MM.1S (cell line): ENCODE measurements at regions not wholly inside any gene's neighbourhood (a gene's known extent, or its start where the extent isn't known, plus 50 kb on each side); places are given as distances from the start of the nearest gene placed in this dataset.

ENCODE experiments used
- CTCF ChIP-seq: fragments of 300-600 bp; sonication (generic); IDR thresholded peaks from 2 replicates; pipeline ENCODE4 v1.5.1; 2016; ENCODE audit warnings: antibody characterized with exemption, low read length, mixed read lengths
- EZH2 ChIP-seq: fragments of 300-600 bp; sonication (generic); optimal IDR thresholded peaks from 2 replicates; pipeline ENCODE3; 2017; ENCODE audit warnings: low read depth, mild to moderate bottlenecking, antibody characterized with exemption, low read length, mixed read lengths
- EZH2phosphoT487 ChIP-seq: fragments of 300-600 bp; sonication (generic); IDR thresholded peaks from 2 replicates; pipeline ENCODE4 v1.6.1; 2018; ENCODE audit warnings: antibody characterized with exemption, low read length

DNA sequence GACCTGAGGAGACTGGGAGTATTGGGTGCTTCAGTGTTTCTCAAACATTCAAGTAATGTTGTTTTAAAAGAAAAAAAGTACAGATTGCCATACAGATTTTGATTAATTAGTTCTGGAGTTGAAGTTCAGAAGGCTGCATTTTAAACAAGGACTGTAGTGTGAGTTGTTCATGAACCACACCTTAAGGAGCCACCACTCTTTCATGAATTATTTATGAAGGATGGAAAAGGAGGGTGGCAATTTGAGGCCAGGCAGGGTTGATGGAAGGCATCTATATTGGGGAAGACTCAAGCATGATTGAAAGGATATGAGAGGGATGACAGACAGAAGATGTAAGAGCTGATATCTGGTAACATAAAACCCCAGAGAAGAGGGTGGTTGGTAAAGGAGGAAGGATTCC, 146.6 kb upstream of the CAND1 start:
- TF ChIP-seq CTCF = no peak
- TF ChIP-seq EZH2 = no peak
- no peak for TF ChIP-seq EZH2phosphoT487
